CD4-positive, alpha-beta T cell treated with Interleukin-10 for 1 hour (primary cell): ENCODE measurements at regions not wholly inside any gene's neighbourhood (a gene's known extent, or its start where the extent isn't known, plus 50 kb on each side); places are given as distances from the start of the nearest gene placed in this dataset.

Experiments
- DNase-seq: peaks from one replicate; pipeline ENCODE4 v3.0.0-alpha.2; 2020

GRCh38 chr3:55413236-55413635 is 73.9 kb downstream of the WNT5A start:
- DNase-seq, result no peak

GRCh38 chr3:55412545-55412944 is 74.6 kb downstream of the WNT5A start:
- DNase-seq, result no peak

DNA sequence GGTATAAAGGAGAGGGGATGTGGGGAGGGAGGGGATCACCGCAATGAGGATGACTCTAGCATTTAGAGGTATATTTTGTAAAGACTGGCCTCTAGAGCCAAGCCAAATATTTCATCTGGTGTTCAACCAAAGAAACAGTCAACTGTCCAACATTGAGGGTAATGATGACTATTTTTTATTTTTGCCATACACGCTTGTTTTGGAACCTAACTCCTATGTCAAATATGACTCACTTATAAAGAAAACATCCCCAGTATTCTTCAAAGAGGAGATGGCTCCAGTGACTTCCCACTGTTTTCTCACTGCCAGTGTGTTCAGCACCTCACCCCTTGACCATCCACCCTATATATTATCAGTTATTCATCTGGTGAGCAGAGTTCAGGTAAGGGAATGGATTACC is 77.3 kb downstream of the WNT5A start:
- DNase-seq, result no peak

DNA sequence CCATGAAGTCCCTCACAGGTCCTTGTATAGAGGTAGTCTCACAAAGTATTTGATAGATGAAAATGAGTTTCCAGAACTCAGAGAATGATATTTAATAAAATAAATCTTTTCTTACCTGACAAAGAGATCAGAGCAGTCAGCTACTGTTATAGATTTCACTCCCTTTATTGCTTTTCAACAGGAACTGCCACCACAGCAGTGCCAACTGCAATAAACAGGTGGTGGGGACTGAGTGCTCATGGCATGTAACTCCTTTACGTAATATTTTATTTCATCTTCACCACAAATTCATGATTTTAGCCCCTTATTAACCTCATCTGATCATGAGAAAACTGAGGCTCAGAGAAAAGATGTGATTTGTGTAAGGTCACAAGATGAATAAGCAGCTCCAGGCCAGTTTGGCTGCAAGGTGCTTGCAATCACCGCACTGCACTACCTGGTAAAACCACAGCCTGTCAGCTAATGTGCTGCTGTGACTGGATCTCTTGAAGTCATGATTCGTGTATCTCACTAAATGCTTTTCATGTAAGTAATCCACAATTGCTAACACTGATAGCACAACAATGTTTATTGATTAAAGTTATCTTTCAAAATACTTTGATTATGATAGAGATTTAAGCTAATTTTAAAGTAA is 78.8 kb downstream of the WNT5A start:
- DNase-seq, result no peak

DNA sequence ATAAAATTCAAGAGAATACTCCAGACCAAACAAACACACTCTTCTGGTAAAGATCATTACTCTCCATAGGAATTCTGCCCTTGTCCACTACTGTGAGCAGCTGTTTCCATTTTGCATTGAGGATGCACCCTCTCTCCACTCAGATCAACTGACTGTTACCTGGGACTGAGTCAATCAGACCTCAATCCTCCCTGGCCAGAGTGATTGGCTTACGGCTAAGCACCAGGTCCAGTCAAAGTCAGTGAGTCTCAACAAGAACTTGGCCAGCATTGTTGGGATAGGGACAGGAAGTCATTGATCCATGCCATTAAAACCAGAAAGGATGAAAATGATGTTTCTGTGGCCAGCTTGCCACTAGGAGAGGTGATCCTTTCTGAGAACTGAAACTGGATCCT is 79.7 kb downstream of the WNT5A start:
- DNase-seq, result no peak

- no peak for DNase-seq
Observed at GRCh38 chr3:55406696-55407425, 80.2 kb downstream of the WNT5A start.

DNA sequence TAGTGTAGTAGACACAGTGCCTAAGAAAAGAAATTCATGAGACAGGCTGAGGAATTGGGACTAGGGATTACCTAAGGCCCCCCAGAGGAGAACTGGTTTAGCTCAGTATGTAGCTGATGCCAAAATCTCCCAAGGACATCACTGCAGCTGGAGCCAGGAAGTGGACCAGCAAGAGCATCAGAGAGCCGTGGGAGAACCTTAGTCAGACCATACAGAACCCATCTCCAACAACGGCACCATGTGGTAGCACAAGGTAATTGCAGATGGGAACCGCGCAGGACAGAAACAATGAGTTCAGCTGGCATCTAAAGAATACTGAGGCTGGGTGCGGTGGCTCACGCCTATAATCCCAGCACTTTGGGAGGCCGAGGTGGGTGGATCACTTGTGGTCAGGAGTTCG is 81.7 kb downstream of the WNT5A start:
- DNase-seq, result no peak

DNA sequence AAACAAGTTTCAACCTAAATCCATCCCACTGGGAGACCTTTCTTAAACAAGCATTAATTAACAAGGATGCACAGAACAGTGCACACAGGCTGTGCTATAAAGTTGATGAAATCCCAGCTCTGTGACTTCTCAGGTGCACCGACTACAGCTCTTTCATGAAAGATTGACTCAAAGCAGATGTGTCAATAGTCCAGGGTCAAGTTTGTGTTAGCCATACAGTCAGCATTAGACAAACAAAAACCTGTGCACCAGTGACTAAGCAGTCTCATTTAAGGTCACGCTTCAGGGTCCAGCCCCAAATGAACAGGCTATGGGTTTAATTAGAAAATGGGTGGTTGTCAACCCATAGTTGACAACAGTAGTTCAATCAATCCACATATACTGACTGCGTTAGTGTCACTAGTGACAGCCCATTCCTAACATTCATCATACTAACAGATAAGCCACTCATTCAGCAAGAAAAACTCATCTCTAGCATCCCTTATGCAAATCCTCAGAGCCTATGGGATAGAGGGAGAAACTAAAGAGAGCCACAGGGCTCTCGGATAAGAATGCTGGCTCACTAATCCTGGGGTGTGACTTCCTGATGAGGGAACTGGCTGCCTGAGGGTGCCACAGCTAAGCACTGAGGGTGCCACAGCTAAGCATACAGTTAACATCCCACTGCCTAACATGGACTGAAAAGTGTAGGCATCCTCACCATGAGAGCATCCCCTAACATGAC is 84.1 kb downstream of the WNT5A start:
- no peak for DNase-seq

- DNase-seq, result no peak
Observed at GRCh38 chr3:55380561-55380960, 106.5 kb downstream of the WNT5A start.

- no peak for DNase-seq
Observed at GRCh38 chr3:55376753-55377347, 110.3 kb downstream of the WNT5A start.

DNA sequence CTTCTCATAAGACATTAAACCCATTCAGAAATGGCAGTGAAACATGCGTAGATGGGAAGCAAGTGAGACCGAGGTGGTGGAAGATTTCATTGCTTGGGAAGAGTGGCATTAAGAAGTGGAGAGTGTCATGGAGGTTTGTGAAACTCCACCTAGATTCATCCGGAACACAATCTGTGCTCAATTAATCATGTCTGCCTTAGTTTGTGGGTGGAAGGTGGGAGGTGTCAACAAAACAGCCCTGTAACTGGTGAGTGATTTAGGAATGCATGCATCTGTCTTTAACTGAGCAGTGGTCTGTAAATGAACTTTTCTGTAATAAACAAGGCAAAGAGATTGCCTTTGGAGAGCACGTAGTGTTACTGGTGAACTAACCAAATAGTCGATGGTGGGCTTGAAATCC is 113.7 kb downstream of the WNT5A start:
- no peak for DNase-seq

GRCh38 chr3:55370272-55370671 is 116.8 kb downstream of the WNT5A start:
- DNase-seq, result no peak

DNA sequence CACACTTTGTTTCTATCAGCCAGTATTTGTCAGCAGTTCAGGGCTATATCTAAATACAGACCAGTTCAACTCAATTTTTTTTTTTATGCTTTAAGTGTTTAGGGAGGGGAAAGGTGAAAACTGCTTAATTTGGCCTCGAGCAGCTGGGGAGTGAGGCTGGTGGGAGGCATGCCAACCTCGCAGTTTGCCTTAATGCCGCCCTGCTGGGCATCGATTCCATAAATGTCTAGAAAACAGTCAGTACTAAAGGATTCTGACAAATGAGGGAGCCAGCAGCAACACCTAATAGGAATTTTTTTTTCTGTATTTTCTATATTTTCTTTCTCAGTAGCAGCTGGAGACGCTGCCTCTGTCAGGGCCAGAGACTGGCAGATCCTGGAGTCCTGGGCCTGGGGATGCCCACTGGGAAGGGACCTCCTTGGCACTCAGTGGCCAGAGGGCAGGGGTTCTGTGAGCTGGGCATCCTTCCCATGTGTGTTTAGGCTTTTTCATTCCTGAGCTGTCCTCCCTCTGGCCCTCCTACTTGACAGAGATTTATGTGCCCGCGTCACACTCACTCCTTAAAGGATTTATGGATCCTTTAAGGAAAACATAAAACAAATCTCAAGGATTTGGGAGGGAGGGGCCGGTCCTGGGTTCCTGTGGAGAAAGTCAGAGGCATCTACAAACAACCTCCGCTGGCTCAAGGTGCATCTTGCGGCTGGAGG is 117.8 kb downstream of the WNT5A start:
- no peak for DNase-seq

DNA sequence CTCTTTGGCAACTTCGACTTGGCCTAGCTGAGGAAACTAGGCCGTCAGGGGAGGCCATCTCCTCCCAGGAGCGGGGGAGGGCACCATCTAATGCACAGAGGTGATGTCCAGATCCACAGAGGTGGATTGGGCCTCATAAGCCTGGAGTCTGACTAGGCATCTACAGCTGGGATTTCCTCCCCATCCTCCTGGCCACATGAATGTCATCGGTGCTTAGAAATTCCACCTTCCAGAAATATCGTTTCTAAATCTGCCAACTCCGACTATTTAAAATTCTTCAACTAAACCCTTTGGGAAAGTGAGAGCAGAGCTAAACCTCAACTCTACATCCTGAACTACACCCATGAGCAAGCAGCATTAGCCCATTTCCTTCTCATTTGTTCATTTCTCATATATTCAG is 118.7 kb downstream of the WNT5A start:
- DNase-seq, result no peak

DNA sequence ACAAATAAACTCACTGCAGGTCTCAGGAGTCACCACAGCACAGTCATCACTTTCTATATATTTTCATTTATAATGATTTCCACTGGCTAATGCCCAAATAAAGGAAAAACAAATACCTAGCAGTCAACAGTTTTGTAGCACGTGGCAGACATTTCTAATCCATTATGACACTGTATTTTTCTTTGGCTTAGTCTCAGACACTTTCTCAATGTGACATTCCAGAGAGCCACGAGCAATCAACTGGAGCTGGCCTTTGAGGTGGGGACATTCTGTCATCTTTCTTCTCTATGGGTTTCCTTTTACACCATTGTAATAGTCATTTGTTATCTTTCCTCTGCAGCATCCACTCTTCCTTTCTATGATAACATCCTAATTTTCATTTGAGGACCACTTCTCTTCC is 119.7 kb downstream of the WNT5A start:
- DNase-seq, result no peak

GRCh38 chr3:55364421-55364820 is 122.7 kb downstream of the WNT5A start:
- no peak for DNase-seq

GRCh38 chr3:55362210-55362960 is 124.7 kb downstream of the WNT5A start:
- no peak for DNase-seq

- DNase-seq, result no peak
Observed at GRCh38 chr3:55357796-55358195, 129.3 kb downstream of the WNT5A start.

DNA sequence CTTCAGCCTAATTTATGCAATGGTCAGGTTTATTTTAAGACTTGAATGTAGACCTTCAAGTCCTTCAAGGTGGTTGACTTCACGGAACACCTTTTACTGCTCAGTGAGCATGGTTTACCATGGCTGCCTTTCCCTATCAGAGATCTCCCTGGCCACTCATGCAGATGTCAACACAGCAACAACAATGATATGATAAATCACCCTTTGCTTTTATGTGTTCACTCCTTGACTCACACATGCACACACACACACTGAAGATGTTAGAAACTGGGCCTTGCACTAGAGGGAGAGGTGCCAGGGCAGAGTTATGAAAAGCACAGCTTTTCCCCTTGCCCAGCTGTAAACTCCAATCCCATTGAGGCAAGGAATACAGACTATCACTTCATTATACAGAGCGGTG is 134.4 kb downstream of the WNT5A start:
- no peak for DNase-seq

- no peak for DNase-seq
Observed at GRCh38 chr3:55349851-55350250, 137.3 kb downstream of the WNT5A start.

GRCh38 chr3:55343486-55344357 is 143.4 kb downstream of the WNT5A start:
- no peak for DNase-seq
